Neural progenitor cell (in vitro differentiated cells): ENCODE measurements at regions not wholly inside any gene's neighbourhood (a gene's known extent, or its start where the extent isn't known, plus 50 kb on each side); places are given as distances from the start of the nearest gene placed in this dataset.

Source experiments
- DNase-seq: peaks from one replicate; pipeline ENCODE4 v3.0.0-alpha.2; 2016; ENCODE audit warnings: low spot score
- H2AFZ ChIP-seq: fragments of 200-600 bp; sonication (generic); replicated peaks from 2 replicates; pipeline ENCODE4 v1.6.1; 2016; ENCODE audit warnings: antibody characterized with exemption
- H3F3A ChIP-seq: fragments of 200-600 bp; sonication (generic); 2 replicates; pipeline ENCODE4 v1.6.1; 2016; ENCODE audit warnings: antibody characterized with exemption, low read depth
- H3K27ac ChIP-seq: fragments of 200-600 bp; sonication (generic); 2 replicates; pipeline ENCODE4 v1.5.1; 2016; ENCODE audit warnings: mild to moderate bottlenecking
- H3K27me3 ChIP-seq: fragments of 200-600 bp; sonication (generic); 2 replicates; pipeline ENCODE4 v1.6.1; 2016; ENCODE audit warnings: mild to moderate bottlenecking, moderate library complexity
- H3K36me3 ChIP-seq: fragments of 200-600 bp; sonication (generic); 2 replicates; pipeline ENCODE4 v1.5.1; 2016
- H3K4me1 ChIP-seq: fragments of 200-600 bp; sonication (generic); 2 replicates; pipeline ENCODE4 v1.6.1; 2016; ENCODE audit warnings: mixed run types
- H3K4me2 ChIP-seq: fragments of 200-600 bp; sonication (generic); 2 replicates; pipeline ENCODE4 v1.6.1; 2016
- H3K4me3 ChIP-seq: fragments of 200-600 bp; sonication (generic); 2 replicates; pipeline ENCODE4 v1.5.1; 2016
- H3K79me2 ChIP-seq: fragments of 200-600 bp; sonication (generic); 2 replicates; pipeline ENCODE4 v1.6.1; 2016; ENCODE audit warnings: low read depth
- H3K9ac ChIP-seq: fragments of 200-600 bp; sonication (generic); 2 replicates; pipeline ENCODE4 v1.6.1; 2016
- H3K9me3 ChIP-seq: fragments of 200-600 bp; sonication (generic); 2 replicates; pipeline ENCODE4 v1.5.1; 2016; ENCODE audit warnings: low read depth
- H4K20me1 ChIP-seq: fragments of 200-600 bp; sonication (generic); 2 replicates; pipeline ENCODE4 v1.6.1; 2016; ENCODE audit warnings: low read depth
- H3K27ac Mint-ChIP-seq: 3 replicates; pipeline ENCODE4 v1.8.0; 2021; ENCODE audit warnings: mixed read lengths
- H3K27me3 Mint-ChIP-seq: 2 replicates; pipeline ENCODE4 v1.8.0; 2022; ENCODE audit warnings: low read depth, mild to moderate bottlenecking, inconsistent platforms, moderate library complexity, mixed read lengths; ENCODE audit not compliant: insufficient read depth
- H3K36me3 Mint-ChIP-seq: 3 replicates; pipeline ENCODE4 v1.8.0; 2021; ENCODE audit warnings: mixed read lengths
- H3K4me1 Mint-ChIP-seq: 3 replicates; pipeline ENCODE4 v1.8.0; 2021; ENCODE audit warnings: mixed read lengths
- H3K4me3 Mint-ChIP-seq: 3 replicates; pipeline ENCODE4 v1.8.0; 2021; ENCODE audit warnings: mild to moderate bottlenecking, moderate library complexity, mixed read lengths
- H3K9me3 Mint-ChIP-seq: 3 replicates; pipeline ENCODE4 v1.8.0; 2020; ENCODE audit warnings: mixed read lengths
- EZH2 ChIP-seq: fragments of 200-600 bp; sonication (generic); IDR thresholded peaks from 2 replicates; pipeline ENCODE4 v1.6.1; 2017; ENCODE audit warnings: antibody characterized with exemption, mild to moderate bottlenecking, moderate library complexity
- EZH2phosphoT487 ChIP-seq: fragments of 200-600 bp; sonication (generic); IDR thresholded peaks from 2 replicates; pipeline ENCODE4 v1.6.1; 2017; ENCODE audit warnings: antibody characterized with exemption
- TF ChIP-seq, protein P1 (sequence below): fragments of 200-600 bp; sonication (generic); IDR thresholded peaks from 2 replicates; pipeline ENCODE4 v1.5.1; 2017; ENCODE audit warnings: antibody characterized with exemption, mild to moderate bottlenecking

DNA sequence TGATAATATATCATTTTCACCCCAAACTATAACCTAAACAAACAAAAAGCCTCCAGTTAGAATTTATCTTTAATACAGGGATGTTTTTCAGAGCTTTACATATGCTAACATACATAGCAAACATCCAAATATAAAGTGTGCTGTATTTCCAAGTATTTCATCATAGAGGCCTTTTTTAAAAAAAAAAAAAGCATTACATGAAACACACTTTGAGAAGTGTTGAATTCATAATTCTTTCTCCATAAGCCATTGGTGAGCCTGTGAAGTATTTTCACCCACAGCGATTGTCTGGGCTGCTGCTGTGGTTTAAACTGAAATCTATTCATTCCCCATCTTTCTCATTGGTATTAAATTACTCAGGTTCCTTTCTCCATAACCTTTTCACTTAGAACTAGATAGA lies 503.4 kb upstream of the CDH8 start:
- DNase-seq: no peak
- Histone ChIP-seq H3K4me3 (no peak overlapping the region), H3K4me1 (no peaks in the 10 kb centered on the region), H3K4me2 (no peak overlapping the region), H3K79me2 (no peaks in the 10 kb centered on the region), H4K20me1 (no peaks in the 10 kb centered on the region), H3K36me3 (no peaks in the 10 kb centered on the region), H3K9me3 (no peaks in the 10 kb centered on the region), H3K9ac (no peak overlapping the region), H3K27me3 (no peaks in the 10 kb centered on the region), H3K27ac (no peak overlapping the region), H2AFZ (no peak overlapping the region), H3F3A (no peaks in the 10 kb centered on the region)
- no peaks in the 10 kb centered on the region for H3K4me1 Mint-ChIP-seq
- TF ChIP-seq, protein P1, sequence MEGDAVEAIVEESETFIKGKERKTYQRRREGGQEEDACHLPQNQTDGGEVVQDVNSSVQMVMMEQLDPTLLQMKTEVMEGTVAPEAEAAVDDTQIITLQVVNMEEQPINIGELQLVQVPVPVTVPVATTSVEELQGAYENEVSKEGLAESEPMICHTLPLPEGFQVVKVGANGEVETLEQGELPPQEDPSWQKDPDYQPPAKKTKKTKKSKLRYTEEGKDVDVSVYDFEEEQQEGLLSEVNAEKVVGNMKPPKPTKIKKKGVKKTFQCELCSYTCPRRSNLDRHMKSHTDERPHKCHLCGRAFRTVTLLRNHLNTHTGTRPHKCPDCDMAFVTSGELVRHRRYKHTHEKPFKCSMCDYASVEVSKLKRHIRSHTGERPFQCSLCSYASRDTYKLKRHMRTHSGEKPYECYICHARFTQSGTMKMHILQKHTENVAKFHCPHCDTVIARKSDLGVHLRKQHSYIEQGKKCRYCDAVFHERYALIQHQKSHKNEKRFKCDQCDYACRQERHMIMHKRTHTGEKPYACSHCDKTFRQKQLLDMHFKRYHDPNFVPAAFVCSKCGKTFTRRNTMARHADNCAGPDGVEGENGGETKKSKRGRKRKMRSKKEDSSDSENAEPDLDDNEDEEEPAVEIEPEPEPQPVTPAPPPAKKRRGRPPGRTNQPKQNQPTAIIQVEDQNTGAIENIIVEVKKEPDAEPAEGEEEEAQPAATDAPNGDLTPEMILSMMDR: no peak
- H3K27ac Mint-ChIP-seq: no peak overlapping the region
- no peaks in the 10 kb centered on the region for H3K36me3 Mint-ChIP-seq
- no peak overlapping the region for H3K4me3 Mint-ChIP-seq
- no peaks in the 10 kb centered on the region for H3K9me3 Mint-ChIP-seq
- H3K27me3 Mint-ChIP-seq: no peaks in the 10 kb centered on the region

DNA sequence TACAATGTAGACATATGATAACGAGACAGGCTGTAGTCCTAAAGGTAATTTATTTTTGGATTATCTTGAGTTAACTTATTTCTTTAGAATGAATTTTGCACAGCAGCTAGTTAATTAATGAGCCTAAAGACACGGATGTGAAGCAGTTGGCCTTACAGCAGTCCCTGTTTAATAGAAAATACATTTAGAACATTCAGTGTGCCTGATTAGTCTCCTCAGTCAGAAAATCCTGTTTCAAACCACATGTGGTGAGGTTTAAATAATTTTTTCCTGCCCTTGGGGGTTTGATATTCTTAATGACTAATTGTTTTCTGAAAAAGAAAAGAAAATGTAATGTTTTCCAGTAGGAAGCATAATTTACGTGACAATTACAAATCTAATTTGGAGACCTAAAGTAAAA lies 494.2 kb upstream of the CDH8 start:
- Mint-ChIP-seq H3K27me3 (no peaks in the 10 kb centered on the region), H3K4me3 (no peak overlapping the region), H3K27ac (no peak overlapping the region), H3K4me1 (no peaks in the 10 kb centered on the region), H3K36me3 (no peaks in the 10 kb centered on the region), H3K9me3 (no peaks in the 10 kb centered on the region)
- Histone ChIP-seq H3K4me1 (peaks cover 1% of the 10 kb centered on the region), H3F3A (no peaks in the 10 kb centered on the region), H3K36me3 (no peaks in the 10 kb centered on the region), H3K27me3 (no peaks in the 10 kb centered on the region), H4K20me1 (no peaks in the 10 kb centered on the region), H3K4me3 (no peak overlapping the region), H3K4me2 (no peak overlapping the region), H2AFZ (no peak overlapping the region), H3K27ac (no peak overlapping the region), H3K9ac (no peak overlapping the region), H3K79me2 (no peaks in the 10 kb centered on the region), H3K9me3 (no peaks in the 10 kb centered on the region)
- no peak for TF ChIP-seq EZH2
- TF ChIP-seq, protein P1: no peak
- DNase-seq: no peak

DNA sequence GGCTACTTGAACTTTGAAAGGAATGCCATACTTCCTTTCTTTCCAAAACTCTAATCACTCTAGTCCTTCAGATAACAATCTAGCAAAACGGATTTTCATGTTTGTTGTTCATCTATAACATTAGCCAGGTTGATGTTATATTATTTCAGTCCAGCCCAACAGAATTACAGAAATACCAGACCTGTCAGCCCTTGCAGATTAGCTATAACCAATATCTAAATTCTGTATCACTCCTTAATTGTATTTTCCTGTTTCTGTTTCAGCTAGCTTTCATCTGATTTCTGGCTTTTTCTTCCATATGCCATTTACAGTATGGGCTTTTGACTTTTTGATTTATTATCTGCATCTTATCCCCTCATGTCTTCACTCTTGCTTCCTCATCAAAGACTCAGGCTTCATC lies 479.8 kb upstream of the CDH8 start:
- H3K4me1 ChIP-seq: no peaks in the 10 kb centered on the region
- no peaks in the 10 kb centered on the region for H3K79me2 ChIP-seq
- H2AFZ ChIP-seq: no peak overlapping the region
- H3K27me3 ChIP-seq: no peaks in the 10 kb centered on the region
- no peaks in the 10 kb centered on the region for H3F3A ChIP-seq
- H3K9ac ChIP-seq: no peak overlapping the region
- H3K36me3 ChIP-seq: no peaks in the 10 kb centered on the region
- no peak for DNase-seq
- no peak overlapping the region for H3K4me2 ChIP-seq
- H3K27ac ChIP-seq: no peak overlapping the region
- Mint-ChIP-seq H3K27me3 (no peaks in the 10 kb centered on the region), H3K9me3 (no peaks in the 10 kb centered on the region), H3K4me1 (no peaks in the 10 kb centered on the region), H3K27ac (no peak overlapping the region), H3K36me3 (no peaks in the 10 kb centered on the region), H3K4me3 (no peak overlapping the region)
- no peaks in the 10 kb centered on the region for H3K9me3 ChIP-seq
- H3K4me3 ChIP-seq: no peak overlapping the region
- no peaks in the 10 kb centered on the region for H4K20me1 ChIP-seq
- TF ChIP-seq, protein P1: no peak
- TF ChIP-seq EZH2 (no peak), EZH2phosphoT487 (no peak)

DNA sequence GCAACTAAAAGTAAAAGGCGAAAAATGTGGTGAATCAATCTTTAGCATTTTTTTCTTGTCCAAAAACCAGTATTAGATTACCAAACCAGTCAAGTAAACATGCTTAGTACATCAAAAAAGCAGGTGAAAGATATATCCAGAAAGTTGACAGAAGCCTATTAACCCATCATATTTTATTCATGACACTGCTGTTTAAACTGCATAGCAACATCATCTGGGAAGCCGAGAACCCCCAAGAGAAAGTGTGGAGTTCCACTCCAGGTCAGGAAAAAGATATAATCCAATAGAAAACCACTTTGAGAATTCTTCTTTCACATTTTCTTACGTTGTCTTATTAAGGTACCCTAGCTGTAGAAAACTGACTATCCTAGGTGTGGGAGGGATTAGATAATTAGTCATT lies 466.8 kb upstream of the CDH8 start:
- H3K4me3 ChIP-seq: no peak overlapping the region
- no peak overlapping the region for H3K4me2 ChIP-seq
- H3K36me3 ChIP-seq: no peaks in the 10 kb centered on the region
- TF ChIP-seq, protein P1: no peak
- TF ChIP-seq EZH2phosphoT487: no peak
- TF ChIP-seq EZH2: no peak
- no peaks in the 10 kb centered on the region for H4K20me1 ChIP-seq
- no peaks in the 10 kb centered on the region for H3K79me2 ChIP-seq
- no peaks in the 10 kb centered on the region for H3K27me3 ChIP-seq
- H3K27ac Mint-ChIP-seq: no peak overlapping the region
- no peak overlapping the region for H3K9ac ChIP-seq
- H3K4me1 Mint-ChIP-seq: no peaks in the 10 kb centered on the region
- H3K9me3 Mint-ChIP-seq: peaks cover 2% of the 10 kb centered on the region
- no peaks in the 10 kb centered on the region for H3K36me3 Mint-ChIP-seq
- DNase-seq: no peak
- no peaks in the 10 kb centered on the region for H3K9me3 ChIP-seq
- no peaks in the 10 kb centered on the region for H3K4me1 ChIP-seq
- H3K4me3 Mint-ChIP-seq: no peak overlapping the region
- no peaks in the 10 kb centered on the region for H3F3A ChIP-seq
- no peak overlapping the region for H2AFZ ChIP-seq
- H3K27ac ChIP-seq: no peak overlapping the region
- H3K27me3 Mint-ChIP-seq: no peaks in the 10 kb centered on the region
